ENCODE measurements at regions not wholly inside any gene's neighbourhood (a gene's known extent, or its start where the extent isn't known, plus 50 kb on each side); places are given as distances from the start of the nearest gene placed in this dataset.

- no peaks in the 10 kb centered on the region for H3K36me3 ChIP-seq
- no peak overlapping the region for H3K27ac ChIP-seq
- WGBS, 2 donors, result 64 to 71% methylated on average over 6 of the region's 6 CpGs
- no peaks in the 10 kb centered on the region for H3K27me3 ChIP-seq
- no peak for DNase-seq
- no peak for TF ChIP-seq POLR2A (IDR thresholded peaks at IDR 0.05)
- TF ChIP-seq POLR2AphosphoS5 (IDR thresholded peaks at IDR 0.05), result no peak
- no peak for TF ChIP-seq CTCF (IDR thresholded peaks at IDR 0.05)
- no peak for TF ChIP-seq EP300 (IDR thresholded peaks at IDR 0.05)
- H3K9me3 ChIP-seq, result no peaks in the 10 kb centered on the region
- intact Hi-C loops (cut with DNase I), result no loop called here
- H3K4me1 ChIP-seq, result no peaks in the 10 kb centered on the region
- no peak overlapping the region for H3K4me3 ChIP-seq
Observed at GRCh38 chr22:48072777-48073176, 1310.3 kb downstream of the TBC1D22A start.

DNA sequence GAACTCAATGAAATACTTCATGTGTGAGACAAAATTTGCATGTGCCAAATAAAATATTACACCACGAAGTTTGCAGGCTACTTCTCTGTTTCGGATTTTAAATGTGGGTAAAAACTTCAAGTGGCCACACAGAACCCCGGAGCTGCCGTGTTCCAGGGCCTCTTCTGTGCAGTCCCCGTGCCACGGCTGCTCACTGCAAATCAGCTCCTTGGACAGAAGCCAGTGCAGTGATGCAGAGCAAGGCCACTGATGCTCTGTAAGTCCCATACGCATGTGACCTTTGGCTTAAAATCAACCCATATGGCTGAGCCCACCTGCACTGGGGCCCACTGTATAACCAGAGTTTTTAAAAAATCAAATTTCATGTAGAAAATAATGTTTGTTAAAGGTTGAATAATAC lies 1309.4 kb downstream of the TBC1D22A start:
- WGBS, 2 donors, result 73 to 76% methylated on average over 7 of the region's 7 CpGs
- intact Hi-C loops (cut with DNase I), result no loop called here
- Histone ChIP-seq H3K36me3 (no peaks in the 10 kb centered on the region), H3K9me3 (no peaks in the 10 kb centered on the region), H3K27me3 (no peaks in the 10 kb centered on the region), H3K4me3 (no peak overlapping the region), H3K27ac (no peak overlapping the region), H3K4me1 (no peaks in the 10 kb centered on the region)
- no peak for DNase-seq
- TF ChIP-seq EP300 (IDR thresholded peaks at IDR 0.05) (no peak), POLR2AphosphoS5 (IDR thresholded peaks at IDR 0.05) (no peak), CTCF (IDR thresholded peaks at IDR 0.05) (no peak), POLR2A (IDR thresholded peaks at IDR 0.05) (no peak)

GRCh38 chr22:48071305-48071704 lies 1308.9 kb downstream of the TBC1D22A start:
- Histone ChIP-seq H3K4me1 (no peaks in the 10 kb centered on the region), H3K36me3 (no peaks in the 10 kb centered on the region), H3K27ac (no peak overlapping the region), H3K4me3 (no peak overlapping the region), H3K27me3 (no peaks in the 10 kb centered on the region), H3K9me3 (no peaks in the 10 kb centered on the region)
- intact Hi-C loops (cut with DNase I), result no loop called here
- WGBS, 2 donors, result 84 to 87% methylated on average over 10 of the region's 10 CpGs
- TF ChIP-seq POLR2AphosphoS5 (IDR thresholded peaks at IDR 0.05) (no peak), POLR2A (IDR thresholded peaks at IDR 0.05) (no peak), EP300 (IDR thresholded peaks at IDR 0.05) (no peak), CTCF (IDR thresholded peaks at IDR 0.05) (no peak)
- DNase-seq, result peak; percentile 26

- TF ChIP-seq CTCF (IDR thresholded peaks at IDR 0.05) (no peak), EP300 (IDR thresholded peaks at IDR 0.05) (no peak), POLR2AphosphoS5 (IDR thresholded peaks at IDR 0.05) (no peak), POLR2A (IDR thresholded peaks at IDR 0.05) (no peak)
- WGBS, 2 donors, result 90% methylated on average over 4 of the region's 4 CpGs
- intact Hi-C loops (cut with DNase I), result no loop called here
Observed at GRCh38 chr22:48070760-48071159, 1308.3 kb downstream of the TBC1D22A start.

GRCh38 chr22:48070083-48070482 lies 1307.6 kb downstream of the TBC1D22A start:
- WGBS, 2 donors, result 84 to 92% methylated on average over 9 of the region's 9 CpGs
- peak; percentile 2 for DNase-seq
- Histone ChIP-seq H3K36me3 (no peaks in the 10 kb centered on the region), H3K27ac (no peak overlapping the region), H3K27me3 (no peaks in the 10 kb centered on the region), H3K9me3 (no peaks in the 10 kb centered on the region), H3K4me3 (no peak overlapping the region), H3K4me1 (no peaks in the 10 kb centered on the region)
- TF ChIP-seq POLR2AphosphoS5 (IDR thresholded peaks at IDR 0.05), result no peak
- no peak for TF ChIP-seq POLR2A (IDR thresholded peaks at IDR 0.05)
- no peak for TF ChIP-seq EP300 (IDR thresholded peaks at IDR 0.05)
- no peak for TF ChIP-seq CTCF (IDR thresholded peaks at IDR 0.05)
- intact Hi-C loops (cut with DNase I), result no loop called here

More at GRCh38 chr22:48070760-48071159, 1308.3 kb downstream of the TBC1D22A start:
- no peaks in the 10 kb centered on the region for H3K4me1 ChIP-seq
- H3K36me3 ChIP-seq, result no peaks in the 10 kb centered on the region
- no peaks in the 10 kb centered on the region for H3K9me3 ChIP-seq
- H3K27me3 ChIP-seq, result no peaks in the 10 kb centered on the region
- peak; percentile 42 for DNase-seq
- no peak overlapping the region for H3K4me3 ChIP-seq
- no peak overlapping the region for H3K27ac ChIP-seq
